Body of pancreas (tissue), 4 donors: ENCODE measurements at regions not wholly inside any gene's neighbourhood (a gene's known extent, or its start where the extent isn't known, plus 50 kb on each side); places are given as distances from the start of the nearest gene placed in this dataset.

ENCODE experiments used
- ATAC-seq: fragments of 150-250 bp; one replicate; pipeline ENCODE4 v1.9.1; 2016
- DNase-seq, 4 donors: peaks; one replicate each; pipeline ENCODE4 v3.0.0-alpha.2; 2019
- H3K27ac ChIP-seq, 4 donors: fragments of 200-600 bp; sonication (generic); 1 replicate in 3 of 4; 2 replicates in 1 of 4; pipeline versions ENCODE4 v1.5.1 to v1.6.1; 2016 to 2019; ENCODE audit warnings: mild to moderate bottlenecking in 1 of 4, mixed read lengths in 1 of 4, moderate library complexity in 1 of 4
- H3K27me3 ChIP-seq, 2 donors: fragments of 200-600 bp; sonication (generic); one replicate each; pipeline ENCODE4 v1.6.0; 2016; ENCODE audit warnings: mild to moderate bottlenecking in 1 of 2
- H3K36me3 ChIP-seq, 2 donors: fragments of 200-600 bp; sonication (generic); replicated peaks in 1 of 2; 2 replicates each; pipeline ENCODE4 v1.5.1; 2016; ENCODE audit warnings: low read depth in 2 of 2; ENCODE audit not compliant: insufficient read depth in 1 of 2
- H3K4me1 ChIP-seq: fragments of 200-600 bp; sonication (generic); one replicate; pipeline ENCODE4 v1.6.0; 2016
- H3K4me3 ChIP-seq, 2 donors: fragments of 200-600 bp; sonication (generic); 1 replicate in 1 of 2; 2 replicates in 1 of 2; pipeline ENCODE4 v1.5.1; 2016 to 2019
- H3K9me3 ChIP-seq, 3 donors: fragments of 200-600 bp; sonication (generic); 1 replicate in 2 of 3; 2 replicates in 1 of 3; pipeline ENCODE4 v1.5.1; 2016
- CTCF ChIP-seq, 7 experiments: fragments of 450-650 bp in 4 of 7; fragments of 200-600 bp in 3 of 7; sonication (generic) in 3 of 7; IDR thresholded peaks; one replicate each; pipeline ENCODE4 v1.5.1; 2016 to 2019; ENCODE audit warnings: antibody characterized with exemption in 7 of 7
- POLR2A ChIP-seq, 3 donors: fragments of 450-650 bp; IDR thresholded peaks; one replicate each; pipeline ENCODE4 v1.6.1; 2016; ENCODE audit warnings: antibody characterized with exemption in 3 of 3, mild to moderate bottlenecking in 2 of 3
- WGBS, 2 donors: methylation state at CpG; one replicate each; pipeline ENCODE4 v1.1.5; 2017; 5-methylcytosine and 5-hydroxymethylcytosine counted together
- intact Hi-C: fragments of 100-400 bp; cut with DNase I; formaldehyde crosslinking; loops from one replicate; pipeline ENCODE4 v1.15.1; 2023

- intact Hi-C loops: no loop called here
- no peak for DNase-seq
- TF ChIP-seq CTCF (IDR thresholded peaks at IDR 0.05) (no peak), POLR2A (IDR thresholded peaks at IDR 0.05) (no peak)
- peaks cover 0 to 3% of the 10 kb centered on the region in 2 donors for H3K27me3 ChIP-seq
- 88 to 90% methylated on average over 9 of the region's 9 CpGs for WGBS, 2 donors
- no peaks in the 10 kb centered on the region for H3K9me3 ChIP-seq
- H3K4me1 ChIP-seq: no peaks in the 10 kb centered on the region
- ATAC-seq: no peak
- no peak overlapping the region for H3K27ac ChIP-seq
- no peak overlapping the region for H3K4me3 ChIP-seq
- no peaks in the 10 kb centered on the region for H3K36me3 ChIP-seq
Observed at GRCh38 chr18:2310886-2311285, 260.4 kb downstream of the METTL4 start.

GRCh38 chr18:2312440-2312839, 258.9 kb downstream of the METTL4 start:
- 65 to 79% methylated on average over 4 of the region's 4 CpGs for WGBS, 2 donors
- Histone ChIP-seq H3K36me3 (no peaks in the 10 kb centered on the region), H3K27me3 (no peaks in the 10 kb centered on the region), H3K27ac (no peak overlapping the region), H3K4me1 (peaks cover 10% of the 10 kb centered on the region), H3K9me3 (no peaks in the 10 kb centered on the region), H3K4me3 (no peak overlapping the region)
- intact Hi-C loops: no loop called here
- ATAC-seq (no peak), DNase-seq (no peak)
- TF ChIP-seq CTCF (IDR thresholded peaks at IDR 0.05): no peak
- TF ChIP-seq POLR2A (IDR thresholded peaks at IDR 0.05): no peak

GRCh38 chr18:2313332-2313731, 258.0 kb downstream of the METTL4 start:
- intact Hi-C loops: no loop called here
- Histone ChIP-seq H3K9me3 (no peaks in the 10 kb centered on the region), H3K36me3 (no peaks in the 10 kb centered on the region), H3K4me3 (no peak overlapping the region), H3K27ac (no peak overlapping the region), H3K27me3 (no peaks in the 10 kb centered on the region), H3K4me1 (peaks cover 10% of the 10 kb centered on the region)
- TF ChIP-seq CTCF (IDR thresholded peaks at IDR 0.05) (no peak), POLR2A (IDR thresholded peaks at IDR 0.05) (no peak)
- ATAC-seq (no peak), DNase-seq (no peak)
- WGBS, 2 donors: 79 to 93% methylated on average over 3 of the region's 3 CpGs

GRCh38 chr18:2316082-2316750, 255.1 kb downstream of the METTL4 start:
- Histone ChIP-seq H3K27me3 (no peaks in the 10 kb centered on the region), H3K36me3 (no peaks in the 10 kb centered on the region), H3K9me3 (no peaks in the 10 kb centered on the region), H3K4me3 (no peak overlapping the region), H3K27ac (no peak overlapping the region), H3K4me1 (peaks cover 10% of the 10 kb centered on the region)
- no peak for ATAC-seq
- no peak for DNase-seq
- intact Hi-C loops: no loop called here
- TF ChIP-seq CTCF (IDR thresholded peaks at IDR 0.05): no peak
- TF ChIP-seq POLR2A (IDR thresholded peaks at IDR 0.05): no peak
- 72 to 75% methylated on average over 3 of the region's 3 CpGs for WGBS, 2 donors
